Kidney (tissue), 13 donors: ENCODE measurements at regions not wholly inside any gene's neighbourhood (a gene's known extent, or its start where the extent isn't known, plus 50 kb on each side); places are given as distances from the start of the nearest gene placed in this dataset.

Source experiments
- DNase-seq, 5 donors: peaks; one replicate each; pipeline ENCODE4 v3.0.0-alpha.2; 2013 to 2020
- FAIRE-seq: peaks from 2 replicates; lab custom pipeline; 2012; peaks lifted over from hg19 to GRCh38; lab: Jason Lieb, UNC
- H3K27ac ChIP-seq, 2 donors: one replicate each; pipeline ENCODE4 v1.7.0; 2013; ENCODE audit warnings: low read depth in 2 of 2, low read length in 2 of 2, inconsistent platforms in 1 of 2
- H3K27me3 ChIP-seq: one replicate; pipeline ENCODE4 v1.7.1; 2013; ENCODE audit warnings: low read length, inconsistent platforms; ENCODE audit not compliant: control insufficient read depth, insufficient read depth
- H3K36me3 ChIP-seq, 3 donors: one replicate each; pipeline versions ENCODE4 v1.7.0 to v1.7.1; 2013; ENCODE audit warnings: low read length in 3 of 3, control low read depth in 1 of 3, inconsistent platforms in 1 of 3; ENCODE audit not compliant: insufficient read depth in 3 of 3, control insufficient read depth in 2 of 3
- H3K4me1 ChIP-seq, 3 donors: one replicate each; pipeline versions ENCODE4 v1.7.0 to v1.7.1; 2013; ENCODE audit warnings: low read length in 3 of 3, inconsistent platforms in 1 of 3, low read depth in 1 of 3; ENCODE audit not compliant: control insufficient read depth in 2 of 3, insufficient read depth in 2 of 3
- H3K4me3 ChIP-seq, 3 donors: one replicate each; pipeline versions ENCODE4 v1.7.0 to v1.8.1; 2013; ENCODE audit warnings: low read length in 3 of 3, control low read depth in 1 of 3, inconsistent platforms in 1 of 3
- H3K9ac ChIP-seq, 3 donors: one replicate each; pipeline versions ENCODE4 v1.7.0 to v1.7.1; 2013; ENCODE audit warnings: low read length in 3 of 3, control low read depth in 1 of 3, inconsistent platforms in 1 of 3
- H3K9me3 ChIP-seq, 3 donors: one replicate each; pipeline versions ENCODE4 v1.7.0 to v1.7.1; 2013; ENCODE audit warnings: low read length in 3 of 3, control low read depth in 1 of 3, inconsistent platforms in 1 of 3; ENCODE audit not compliant: control insufficient read depth in 2 of 3, insufficient read depth in 1 of 3
- CTCF ChIP-seq: IDR thresholded peaks from 3 replicates; pipeline ENCODE4 v1.5.1; 2012; ENCODE audit warnings: mild to moderate bottlenecking, moderate library complexity, borderline replicate concordance; ENCODE audit not compliant: insufficient read depth; ENCODE audit errors: extremely low read depth
- intact Hi-C: fragments of 100-400 bp; cut with DNase I; formaldehyde crosslinking; loops from one replicate; pipeline ENCODE4 v1.11.1; 2022
- donor health status: control.
- donor health status: control.
- donor health status: control.
- donor health status: control.
- donor health status: control.
- donor health status: DM: yes; HTN: yes; CAD: no.
- donor health status: Normal renal cell carcinoma (clear cell type).

DNA sequence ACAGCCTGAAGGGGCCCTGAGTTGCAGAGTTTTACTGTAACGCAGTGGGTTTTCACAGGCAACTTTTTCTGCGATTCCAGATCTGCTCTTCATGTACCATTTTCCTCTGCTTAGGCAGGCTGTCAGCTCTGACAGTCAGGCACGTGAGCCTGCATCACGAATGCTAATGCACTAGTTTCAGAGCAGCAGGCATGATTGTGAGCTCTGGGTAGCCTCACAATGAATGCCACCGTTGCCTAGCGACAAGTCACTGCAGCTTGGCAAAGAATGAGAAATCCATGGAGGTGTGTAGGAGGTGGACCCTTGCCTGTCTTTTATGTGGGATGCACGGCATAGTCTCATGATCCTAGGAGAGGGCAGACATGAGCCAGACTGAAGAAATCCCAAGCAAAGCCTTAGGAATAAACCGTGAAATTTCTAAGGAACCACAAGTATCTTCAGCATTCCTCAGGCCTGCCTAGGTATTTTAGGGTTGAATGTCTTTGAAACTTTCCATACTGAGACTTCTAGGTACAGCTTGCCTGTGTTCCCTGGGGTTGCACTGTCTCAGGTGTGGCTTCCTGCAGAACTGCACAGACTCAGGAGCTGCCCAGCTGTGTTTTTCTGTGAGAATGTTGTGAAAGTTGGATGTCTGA, 774.7 kb upstream of the TSPY4 start:
- intact Hi-C loops, result no loop called here
- no peak for FAIRE-seq
- H3K9ac ChIP-seq, result no peak overlapping the region
- H3K9me3 ChIP-seq, result no peaks in the 10 kb centered on the region
- H3K27me3 ChIP-seq, result no peaks in the 10 kb centered on the region
- H3K4me3 ChIP-seq, result no peak overlapping the region
- TF ChIP-seq CTCF, result no peak
- no peaks in the 10 kb centered on the region for H3K4me1 ChIP-seq
- no peak overlapping the region for H3K27ac ChIP-seq
- no peaks in the 10 kb centered on the region for H3K36me3 ChIP-seq
- no peak for DNase-seq

- intact Hi-C loops, result no loop called here
- TF ChIP-seq CTCF, result no peak
- Histone ChIP-seq H3K9ac (no peak overlapping the region), H3K4me3 (no peak overlapping the region), H3K4me1 (no peaks in the 10 kb centered on the region), H3K27ac (no peak overlapping the region), H3K27me3 (no peaks in the 10 kb centered on the region), H3K9me3 (no peaks in the 10 kb centered on the region), H3K36me3 (no peaks in the 10 kb centered on the region)
- FAIRE-seq, result no peak
- no peak for DNase-seq
Measured at GRCh38 chrY:8564421-8564820, 772.8 kb upstream of the TSPY4 start.

DNA sequence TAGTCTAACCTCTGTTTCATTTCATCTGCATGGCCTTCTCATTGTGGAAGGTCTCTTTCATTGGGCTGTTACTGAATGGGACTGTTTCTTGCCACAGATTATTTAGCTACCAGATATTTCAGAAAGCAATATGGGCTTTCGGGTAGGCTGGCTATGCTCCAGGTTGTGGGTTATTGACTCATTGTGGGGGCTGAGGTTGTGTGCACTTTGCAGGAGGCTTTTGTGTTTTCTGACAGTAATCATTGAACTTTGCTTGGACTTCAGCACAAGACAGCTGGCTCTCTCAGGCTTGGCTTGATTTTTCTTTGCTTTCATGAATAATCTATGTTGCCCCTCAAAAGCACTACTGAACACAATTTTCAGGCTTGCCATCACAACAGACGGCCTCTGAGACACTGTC, 771.1 kb upstream of the TSPY4 start:
- Histone ChIP-seq H3K4me1 (no peaks in the 10 kb centered on the region), H3K9me3 (no peaks in the 10 kb centered on the region), H3K9ac (no peak overlapping the region), H3K27me3 (no peaks in the 10 kb centered on the region), H3K27ac (no peak overlapping the region), H3K36me3 (no peaks in the 10 kb centered on the region), H3K4me3 (no peak overlapping the region)
- no peak for TF ChIP-seq CTCF
- intact Hi-C loops, result no loop called here
- FAIRE-seq (no peak), DNase-seq (no peak)

GRCh38 chrY:8570384-8570783, 766.9 kb upstream of the TSPY4 start:
- FAIRE-seq, result no peak
- TF ChIP-seq CTCF, result no peak

More at GRCh38 chrY:8570384-8570783, 766.9 kb upstream of the TSPY4 start:
- no peaks in the 10 kb centered on the region for H3K9me3 ChIP-seq
- H3K9ac ChIP-seq, result no peak overlapping the region
- H3K27ac ChIP-seq, result no peak overlapping the region
- no peaks in the 10 kb centered on the region for H3K36me3 ChIP-seq
- H3K4me1 ChIP-seq, result no peaks in the 10 kb centered on the region
- intact Hi-C loops, result no loop called here
- DNase-seq, result no peak
- H3K4me3 ChIP-seq, result no peak overlapping the region
- H3K27me3 ChIP-seq, result no peaks in the 10 kb centered on the region
